22Rv1 (cell line): ENCODE measurements at regions not wholly inside any gene's neighbourhood (a gene's known extent, or its start where the extent isn't known, plus 50 kb on each side); places are given as distances from the start of the nearest gene placed in this dataset.
"Not testable (repeated sequence)": the region's sequence is repeated elsewhere in the genome, so short reads cannot be mapped to it uniquely, and the experiment has no call there.

ENCODE experiments used
- H3K27ac ChIP-seq: fragments of 450-650 bp; 2 replicates; pipeline ENCODE4 v1.5.1; 2017
- ZFX ChIP-seq: fragments of 450-650 bp; IDR thresholded peaks from 2 replicates; pipeline ENCODE4 v1.6.1; 2017; ENCODE audit warnings: antibody characterized with exemption, borderline replicate concordance
- TF ChIP-seq, protein P1 (sequence below): fragments of 450-650 bp; IDR thresholded peaks from 2 replicates; pipeline ENCODE4 v1.5.1; 2017; ENCODE audit warnings: mild to moderate bottlenecking

GRCh38 chr10:63689768-63690167 lies 168.6 kb downstream of the REEP3 start:
- no peak for TF ChIP-seq ZFX
- TF ChIP-seq, protein P1, sequence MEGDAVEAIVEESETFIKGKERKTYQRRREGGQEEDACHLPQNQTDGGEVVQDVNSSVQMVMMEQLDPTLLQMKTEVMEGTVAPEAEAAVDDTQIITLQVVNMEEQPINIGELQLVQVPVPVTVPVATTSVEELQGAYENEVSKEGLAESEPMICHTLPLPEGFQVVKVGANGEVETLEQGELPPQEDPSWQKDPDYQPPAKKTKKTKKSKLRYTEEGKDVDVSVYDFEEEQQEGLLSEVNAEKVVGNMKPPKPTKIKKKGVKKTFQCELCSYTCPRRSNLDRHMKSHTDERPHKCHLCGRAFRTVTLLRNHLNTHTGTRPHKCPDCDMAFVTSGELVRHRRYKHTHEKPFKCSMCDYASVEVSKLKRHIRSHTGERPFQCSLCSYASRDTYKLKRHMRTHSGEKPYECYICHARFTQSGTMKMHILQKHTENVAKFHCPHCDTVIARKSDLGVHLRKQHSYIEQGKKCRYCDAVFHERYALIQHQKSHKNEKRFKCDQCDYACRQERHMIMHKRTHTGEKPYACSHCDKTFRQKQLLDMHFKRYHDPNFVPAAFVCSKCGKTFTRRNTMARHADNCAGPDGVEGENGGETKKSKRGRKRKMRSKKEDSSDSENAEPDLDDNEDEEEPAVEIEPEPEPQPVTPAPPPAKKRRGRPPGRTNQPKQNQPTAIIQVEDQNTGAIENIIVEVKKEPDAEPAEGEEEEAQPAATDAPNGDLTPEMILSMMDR, result no peak

GRCh38 chr10:63692220-63692896 lies 171.2 kb downstream of the REEP3 start:
- TF ChIP-seq ZFX, result no peak
- TF ChIP-seq, protein P1, result no peak
- no peak overlapping the region for H3K27ac ChIP-seq

More at GRCh38 chr10:63689768-63690167, 168.6 kb downstream of the REEP3 start:
- H3K27ac ChIP-seq, result no peak overlapping the region

- H3K27ac ChIP-seq, result not testable (repeated sequence)
Measured at GRCh38 chr10:63693021-63693420, 171.8 kb downstream of the REEP3 start.

- H3K27ac ChIP-seq, result no peak overlapping the region
- TF ChIP-seq ZFX, result no peak
- TF ChIP-seq, protein P1, result no peak
Measured at GRCh38 chr10:63696205-63696604, 175.0 kb downstream of the REEP3 start.

DNA sequence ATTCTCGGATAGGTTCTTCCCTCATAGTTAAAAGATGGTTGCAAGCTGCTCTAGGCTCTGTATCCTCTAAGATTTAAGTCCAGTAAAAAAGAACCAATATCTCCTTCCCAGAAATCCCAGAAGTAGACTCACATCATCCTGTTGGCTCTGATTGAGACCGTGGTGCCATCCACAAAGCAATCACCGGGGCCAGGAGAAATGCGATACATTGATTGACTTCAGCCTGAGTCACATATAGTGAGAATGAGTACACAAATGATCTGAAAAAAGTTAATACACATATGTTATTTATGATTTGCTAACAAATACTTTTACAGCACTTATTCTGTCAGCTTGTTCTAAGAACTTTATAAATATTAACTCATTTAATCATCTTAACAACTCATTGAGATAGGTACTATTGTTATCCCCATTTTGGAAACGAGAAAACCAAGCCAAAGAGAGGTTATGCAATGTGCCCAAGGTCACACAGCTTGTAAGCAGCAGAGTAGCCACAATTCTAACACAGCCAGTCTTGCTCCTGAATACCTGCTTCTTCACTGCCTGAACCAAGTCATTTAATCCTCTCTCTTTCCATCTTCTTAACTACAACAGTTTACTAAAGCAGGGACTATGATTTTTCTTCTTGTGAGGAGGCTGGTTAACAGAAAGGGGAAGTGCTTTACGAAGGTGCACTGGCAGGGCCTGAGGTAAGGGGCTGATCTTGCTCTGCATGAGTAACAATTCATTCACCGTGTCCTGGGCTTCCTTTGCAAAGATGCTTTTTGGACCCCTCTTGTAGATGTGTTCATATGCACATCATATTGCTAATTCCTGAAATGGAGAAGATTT lies 177.0 kb downstream of the REEP3 start:
- H3K27ac ChIP-seq, result no peak overlapping the region
- no peak for TF ChIP-seq ZFX
- TF ChIP-seq, protein P1, result no peak

GRCh38 chr10:63698787-63699150 lies 177.6 kb downstream of the REEP3 start:
- H3K27ac ChIP-seq, result no peak overlapping the region

GRCh38 chr10:63699785-63700613 lies 178.8 kb downstream of the REEP3 start:
- H3K27ac ChIP-seq, result peak overlapping the region; percentile 17; the same call in 1 of the 2 replicates
- TF ChIP-seq, protein P1, result no peak
- TF ChIP-seq ZFX, result no peak

More at GRCh38 chr10:63698787-63699150, 177.6 kb downstream of the REEP3 start:
- TF ChIP-seq ZFX, result no peak
- TF ChIP-seq, protein P1, result no peak
